Panc1 (cell line): ENCODE measurements at regions not wholly inside any gene's neighbourhood (a gene's known extent, or its start where the extent isn't known, plus 50 kb on each side); places are given as distances from the start of the nearest gene placed in this dataset.

Source experiments
- POLR2AphosphoS5 ChIP-seq: IDR thresholded peaks from 2 replicates; pipeline ENCODE4 v1.6.1; 2012; ENCODE audit warnings: mild to moderate bottlenecking, low read depth, low read length, moderate library complexity
- TF ChIP-seq, protein P1 (sequence below): fragments of 450-650 bp; IDR thresholded peaks from 2 replicates; pipeline ENCODE4 v1.5.1; 2017; ENCODE audit warnings: mild to moderate bottlenecking

DNA sequence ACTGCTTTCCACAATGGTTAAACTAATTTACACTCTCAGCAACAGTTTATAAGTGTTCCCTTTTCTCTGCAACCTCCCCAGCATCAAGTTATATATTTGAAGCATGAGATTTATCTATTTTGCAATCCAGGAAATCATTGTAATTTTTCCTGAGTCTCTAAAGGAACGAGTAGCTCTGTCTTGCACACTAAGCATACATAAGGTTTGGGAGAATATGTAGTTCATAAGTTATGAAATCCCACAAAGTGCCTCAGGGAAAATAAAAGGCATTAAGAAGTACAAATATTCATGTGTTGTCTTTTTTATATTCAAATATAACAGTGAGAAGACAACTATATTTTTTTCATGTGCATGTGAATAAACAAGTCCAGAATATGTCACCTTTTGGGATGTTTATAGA, 377.1 kb upstream of the RORB start:
- TF ChIP-seq, protein P1, sequence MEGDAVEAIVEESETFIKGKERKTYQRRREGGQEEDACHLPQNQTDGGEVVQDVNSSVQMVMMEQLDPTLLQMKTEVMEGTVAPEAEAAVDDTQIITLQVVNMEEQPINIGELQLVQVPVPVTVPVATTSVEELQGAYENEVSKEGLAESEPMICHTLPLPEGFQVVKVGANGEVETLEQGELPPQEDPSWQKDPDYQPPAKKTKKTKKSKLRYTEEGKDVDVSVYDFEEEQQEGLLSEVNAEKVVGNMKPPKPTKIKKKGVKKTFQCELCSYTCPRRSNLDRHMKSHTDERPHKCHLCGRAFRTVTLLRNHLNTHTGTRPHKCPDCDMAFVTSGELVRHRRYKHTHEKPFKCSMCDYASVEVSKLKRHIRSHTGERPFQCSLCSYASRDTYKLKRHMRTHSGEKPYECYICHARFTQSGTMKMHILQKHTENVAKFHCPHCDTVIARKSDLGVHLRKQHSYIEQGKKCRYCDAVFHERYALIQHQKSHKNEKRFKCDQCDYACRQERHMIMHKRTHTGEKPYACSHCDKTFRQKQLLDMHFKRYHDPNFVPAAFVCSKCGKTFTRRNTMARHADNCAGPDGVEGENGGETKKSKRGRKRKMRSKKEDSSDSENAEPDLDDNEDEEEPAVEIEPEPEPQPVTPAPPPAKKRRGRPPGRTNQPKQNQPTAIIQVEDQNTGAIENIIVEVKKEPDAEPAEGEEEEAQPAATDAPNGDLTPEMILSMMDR: no peak
- TF ChIP-seq POLR2AphosphoS5: no peak
